Activated CD4-positive, alpha-beta memory T cell treated with anti-CD3 and anti-CD28 coated beads for 36 hours (primary cell): ENCODE measurements at regions not wholly inside any gene's neighbourhood (a gene's known extent, or its start where the extent isn't known, plus 50 kb on each side); places are given as distances from the start of the nearest gene placed in this dataset.

ENCODE experiments used
- CTCF ChIA-PET: fragments of 350-600 bp; sonication (Branson Sonifier 250); formaldehyde crosslinking; loops from one replicate; lab custom pipeline; 2021; ENCODE audit warnings: antibody characterized with exemption, inconsistent platforms; lab: Charles Lee
- POLR2A ChIA-PET: fragments of 350-600 bp; sonication (Branson Sonifier 250); formaldehyde crosslinking; loops from one replicate; lab custom pipeline; 2021; ENCODE audit warnings: antibody characterized with exemption; lab: Charles Lee
- DNase-seq: peaks from one replicate; pipeline ENCODE4 v3.0.0-alpha.2; 2020
- H3K27ac Mint-ChIP-seq: one replicate; pipeline ENCODE4 v1.8.0; 2021; ENCODE audit warnings: mixed read lengths
- H3K27me3 Mint-ChIP-seq: one replicate; pipeline ENCODE4 v1.8.0; 2021; ENCODE audit warnings: mixed read lengths
- H3K36me3 Mint-ChIP-seq: one replicate; pipeline ENCODE4 v1.8.0; 2021; ENCODE audit warnings: mixed read lengths
- H3K4me1 Mint-ChIP-seq: one replicate; pipeline ENCODE4 v1.8.0; 2021; ENCODE audit warnings: low read depth, mixed read lengths
- H3K4me3 Mint-ChIP-seq: one replicate; pipeline ENCODE4 v1.8.0; 2021; ENCODE audit warnings: mild to moderate bottlenecking, mixed read lengths
- H3K9me3 Mint-ChIP-seq: one replicate; pipeline ENCODE4 v1.8.0; 2021; ENCODE audit warnings: mixed read lengths
- intact Hi-C: fragments of 100-400 bp; cut with micrococcal nuclease; formaldehyde crosslinking; loops from one replicate; pipeline ENCODE4 v1.15.1; 2023

DNA sequence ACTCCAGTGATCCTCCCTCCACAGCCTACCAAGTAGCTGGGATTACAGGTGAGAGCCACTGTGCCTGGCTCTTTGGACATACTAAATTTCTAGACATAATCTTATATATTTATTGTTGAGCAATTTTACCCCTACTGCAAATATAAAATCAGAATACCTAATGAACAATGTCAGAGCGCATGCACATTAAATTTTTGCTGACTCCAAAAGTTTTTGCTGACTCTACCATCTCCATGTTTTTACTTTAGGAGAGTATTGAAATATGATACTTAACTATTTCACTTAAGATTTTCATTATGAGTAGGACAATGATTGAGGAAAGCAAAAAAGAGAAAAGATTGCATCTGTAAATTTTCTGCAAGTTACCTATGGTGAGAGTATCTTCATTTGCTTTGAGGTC is 402.3 kb downstream of the LRRC70 start:
- intact Hi-C loops: no loop called here
- DNase-seq: no peak
- H3K4me1 Mint-ChIP-seq: no peaks in the 10 kb centered on the region
- CTCF ChIA-PET: no interaction called here
- POLR2A ChIA-PET: no interaction called here
- H3K27me3 Mint-ChIP-seq: no peaks in the 10 kb centered on the region
- no peak overlapping the region for H3K27ac Mint-ChIP-seq
- H3K36me3 Mint-ChIP-seq: no peaks in the 10 kb centered on the region
- H3K9me3 Mint-ChIP-seq: peaks cover 15% of the 10 kb centered on the region
- H3K4me3 Mint-ChIP-seq: no peak overlapping the region

DNA sequence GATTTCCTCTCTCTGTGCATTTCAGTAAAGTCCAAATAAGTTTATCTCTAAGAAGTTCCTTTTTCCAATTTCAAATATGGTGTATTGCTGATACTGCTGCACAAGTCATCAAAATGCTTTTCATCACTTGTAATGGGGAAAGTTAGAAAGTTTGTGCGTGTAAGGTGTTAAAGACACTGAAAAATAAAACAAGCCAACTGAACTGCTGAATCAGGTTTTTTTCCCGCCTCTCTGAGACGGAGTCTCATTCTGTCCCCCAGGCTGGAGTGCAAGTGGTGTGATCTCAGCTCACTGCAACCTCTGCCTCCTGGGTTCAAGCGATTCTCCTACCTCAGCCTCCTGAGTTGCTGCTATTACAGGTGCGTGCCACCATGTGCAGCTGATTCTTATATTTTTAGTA is 400.9 kb downstream of the LRRC70 start:
- H3K27me3 Mint-ChIP-seq: no peaks in the 10 kb centered on the region
- no peaks in the 10 kb centered on the region for H3K36me3 Mint-ChIP-seq
- no peak overlapping the region for H3K27ac Mint-ChIP-seq
- no peaks in the 10 kb centered on the region for H3K4me1 Mint-ChIP-seq
- peaks cover 4% of the 10 kb centered on the region for H3K9me3 Mint-ChIP-seq
- no peak for DNase-seq
- no peak overlapping the region for H3K4me3 Mint-ChIP-seq
- intact Hi-C loops: no loop called here
- ChIA-PET POLR2A (no interaction called here), CTCF (no interaction called here)

DNA sequence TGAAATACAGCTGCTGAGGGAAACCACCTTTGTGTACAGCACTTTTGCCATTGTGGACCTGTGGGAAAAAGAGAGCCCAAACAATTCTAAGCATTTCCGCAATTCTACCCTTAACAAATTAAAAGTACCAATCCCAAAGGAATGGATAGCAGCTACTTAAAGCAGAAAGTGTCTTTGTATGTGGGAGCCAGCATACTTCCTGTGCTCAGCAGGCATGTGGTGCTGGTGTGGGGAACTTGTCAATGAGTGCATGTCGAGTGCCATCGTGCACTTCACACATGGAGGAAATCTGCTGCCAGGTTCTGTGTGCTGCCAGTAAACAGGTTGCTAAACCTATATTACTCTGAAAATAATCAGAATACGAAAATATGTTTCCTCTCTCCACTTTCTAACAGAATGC is 399.0 kb downstream of the LRRC70 start:
- peaks cover 2% of the 10 kb centered on the region for H3K9me3 Mint-ChIP-seq
- POLR2A ChIA-PET: no interaction called here
- CTCF ChIA-PET: no interaction called here
- no peak for DNase-seq
- no peaks in the 10 kb centered on the region for H3K27me3 Mint-ChIP-seq
- no peak overlapping the region for H3K27ac Mint-ChIP-seq
- intact Hi-C loops: no loop called here
- no peak overlapping the region for H3K4me3 Mint-ChIP-seq
- no peaks in the 10 kb centered on the region for H3K4me1 Mint-ChIP-seq
- no peaks in the 10 kb centered on the region for H3K36me3 Mint-ChIP-seq

DNA sequence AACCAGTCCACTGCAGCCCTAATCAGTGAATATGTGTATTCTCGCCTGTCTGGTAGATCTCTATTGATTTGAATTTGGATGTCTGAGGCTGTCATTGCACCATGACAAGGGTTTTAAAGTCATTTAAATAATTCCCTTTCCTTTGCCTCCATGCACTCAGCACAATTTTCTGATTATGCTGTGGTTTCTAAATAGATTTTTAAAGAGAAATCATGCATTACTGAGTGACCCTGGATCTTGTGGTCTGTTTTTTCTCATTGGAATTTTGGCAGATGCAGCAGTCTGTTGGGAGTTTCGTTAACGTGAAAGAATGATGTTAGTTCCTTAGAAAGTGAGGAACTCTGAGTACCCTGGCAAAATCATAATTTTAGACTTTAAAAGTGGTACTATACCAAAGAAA is 396.0 kb downstream of the LRRC70 start:
- Mint-ChIP-seq H3K4me1 (no peaks in the 10 kb centered on the region), H3K4me3 (no peak overlapping the region), H3K9me3 (peaks cover 2% of the 10 kb centered on the region), H3K27ac (no peak overlapping the region), H3K27me3 (no peaks in the 10 kb centered on the region), H3K36me3 (no peaks in the 10 kb centered on the region)
- no peak for DNase-seq
- POLR2A ChIA-PET: no interaction called here
- CTCF ChIA-PET: no interaction called here
- intact Hi-C loops: no loop called here

DNA sequence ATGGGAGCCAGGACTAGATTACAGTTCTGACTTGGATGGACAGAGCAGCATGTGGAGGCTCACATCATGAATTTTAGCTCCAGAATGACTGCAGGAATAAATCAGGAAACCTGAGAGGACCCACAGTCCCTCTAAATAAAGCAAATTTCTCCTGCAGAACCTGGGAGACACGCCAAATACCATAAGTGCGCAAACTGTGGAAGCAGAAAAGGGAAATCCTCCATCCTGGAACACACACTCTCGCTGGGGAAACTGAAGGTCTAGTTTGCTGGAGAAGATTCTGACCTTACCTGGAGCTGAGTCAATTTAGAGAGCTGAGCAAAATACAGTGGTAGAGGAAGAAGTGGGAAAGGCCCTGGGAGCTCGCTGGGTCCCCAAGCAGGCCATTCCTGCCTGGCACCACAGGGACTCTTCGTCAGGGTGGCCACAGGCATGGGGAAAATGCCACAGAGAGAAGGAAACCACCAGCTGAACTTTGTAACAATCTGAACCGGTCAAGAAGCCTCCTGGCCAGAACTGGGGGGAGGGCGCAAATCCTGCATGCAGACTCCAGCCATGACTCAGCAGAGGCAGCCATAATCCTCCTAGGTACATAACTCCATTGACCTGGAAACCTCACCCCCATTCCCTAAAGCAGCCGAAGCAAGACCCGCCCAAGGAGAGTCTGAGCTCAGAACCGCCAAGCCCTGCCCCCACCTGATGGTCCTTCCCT is 390.9 kb downstream of the LRRC70 start:
- ChIA-PET POLR2A (no interaction called here), CTCF (no interaction called here)
- Mint-ChIP-seq H3K27ac (no peak overlapping the region), H3K4me3 (no peak overlapping the region), H3K9me3 (peaks cover 14% of the 10 kb centered on the region), H3K4me1 (no peaks in the 10 kb centered on the region), H3K27me3 (no peaks in the 10 kb centered on the region), H3K36me3 (no peaks in the 10 kb centered on the region)
- no peak for DNase-seq
- intact Hi-C loops: no loop called here

DNA sequence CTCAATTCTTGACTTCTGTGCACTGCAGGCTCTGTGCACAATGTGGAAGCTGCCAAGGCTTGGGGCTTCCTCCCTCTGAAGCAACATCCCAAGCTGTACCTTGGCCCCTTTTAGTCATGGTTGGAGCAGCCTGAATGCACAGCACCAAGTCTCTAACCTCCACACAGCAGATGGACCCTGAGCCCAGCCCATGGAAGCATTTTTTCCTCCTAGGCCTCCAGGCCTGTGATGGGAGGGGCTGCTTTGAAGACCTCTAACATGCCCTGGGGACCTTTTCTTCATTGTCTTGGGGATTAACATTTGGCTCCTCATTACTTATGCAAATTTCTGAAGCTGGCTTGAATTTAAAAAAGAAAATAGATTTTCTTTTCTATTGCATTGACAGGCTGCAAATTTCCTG is 385.8 kb downstream of the LRRC70 start:
- Mint-ChIP-seq H3K4me3 (no peak overlapping the region), H3K9me3 (peaks cover 31% of the 10 kb centered on the region), H3K4me1 (no peaks in the 10 kb centered on the region), H3K27ac (no peak overlapping the region), H3K36me3 (no peaks in the 10 kb centered on the region), H3K27me3 (no peaks in the 10 kb centered on the region)
- DNase-seq: no peak
- CTCF ChIA-PET: no interaction called here
- intact Hi-C loops: no loop called here
- POLR2A ChIA-PET: no interaction called here

DNA sequence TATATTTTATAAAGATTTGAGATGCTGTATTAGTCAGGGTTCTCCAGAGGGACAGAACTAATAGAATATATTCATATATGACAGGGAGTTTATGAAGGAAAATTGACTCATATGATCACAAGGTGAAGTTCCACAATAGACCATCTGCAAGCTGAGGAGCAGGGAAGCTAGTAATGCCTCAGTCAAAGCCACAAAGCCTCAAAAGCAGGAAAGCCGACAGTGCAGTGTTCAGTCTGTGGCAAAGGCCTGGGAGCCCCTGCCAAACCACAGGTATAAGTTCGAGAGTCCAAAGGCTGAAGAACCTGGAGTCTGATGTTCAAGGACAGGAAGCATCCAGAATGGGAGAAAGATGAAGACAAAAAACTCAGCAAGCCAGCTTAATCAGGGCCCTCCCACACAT is 382.2 kb downstream of the LRRC70 start:
- Mint-ChIP-seq H3K27me3 (no peaks in the 10 kb centered on the region), H3K27ac (no peak overlapping the region), H3K9me3 (peaks cover 25% of the 10 kb centered on the region), H3K36me3 (no peaks in the 10 kb centered on the region), H3K4me3 (no peak overlapping the region), H3K4me1 (no peaks in the 10 kb centered on the region)
- DNase-seq: no peak
- POLR2A ChIA-PET: no interaction called here
- intact Hi-C loops: no loop called here
- CTCF ChIA-PET: no interaction called here

DNA sequence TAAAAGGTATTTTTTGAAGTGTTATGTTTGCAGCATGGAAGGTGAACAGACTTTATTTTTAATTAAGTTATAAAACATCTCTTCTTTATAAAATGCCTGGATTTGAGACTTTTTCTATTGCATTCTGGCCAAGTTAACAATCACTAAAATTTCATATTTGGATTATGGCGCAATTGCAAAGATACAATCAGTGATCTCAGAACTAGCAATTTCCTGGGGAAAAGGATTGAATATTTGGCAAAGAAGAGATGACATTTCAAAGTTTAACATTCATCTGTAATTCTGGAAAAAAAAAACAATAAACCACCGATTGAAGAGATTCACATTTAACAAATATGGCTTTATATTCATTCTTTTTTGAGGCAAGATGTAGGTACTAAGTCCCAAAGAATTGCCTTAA is 378.0 kb downstream of the LRRC70 start:
- Mint-ChIP-seq H3K4me1 (no peaks in the 10 kb centered on the region), H3K36me3 (no peaks in the 10 kb centered on the region), H3K27ac (no peak overlapping the region), H3K4me3 (no peak overlapping the region), H3K9me3 (peaks cover 2% of the 10 kb centered on the region), H3K27me3 (no peaks in the 10 kb centered on the region)
- intact Hi-C loops: no loop called here
- ChIA-PET POLR2A (no interaction called here), CTCF (no interaction called here)
- DNase-seq: no peak

DNA sequence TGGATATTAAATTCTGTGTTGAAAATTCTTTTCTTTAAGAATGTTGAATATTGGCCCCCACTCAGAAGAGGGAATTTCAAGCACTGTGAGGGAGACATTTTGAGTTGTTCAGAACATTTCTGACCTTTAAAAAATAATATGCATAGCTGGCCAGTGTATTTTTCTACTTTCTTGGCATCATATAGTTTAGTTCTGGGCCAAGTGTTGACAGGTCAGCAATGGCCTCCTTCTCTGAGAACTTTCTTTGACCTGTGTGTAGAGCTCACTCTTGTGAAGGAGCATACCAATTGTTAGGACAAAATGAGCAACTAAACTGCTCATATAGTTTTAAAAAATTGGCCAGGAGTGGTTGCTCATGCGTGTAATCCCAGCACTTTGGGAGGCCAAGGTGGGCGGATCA is 376.0 kb downstream of the LRRC70 start:
- no peaks in the 10 kb centered on the region for H3K9me3 Mint-ChIP-seq
- H3K36me3 Mint-ChIP-seq: no peaks in the 10 kb centered on the region
- H3K4me1 Mint-ChIP-seq: no peaks in the 10 kb centered on the region
- CTCF ChIA-PET: no interaction called here
- DNase-seq: no peak
- H3K27ac Mint-ChIP-seq: no peak overlapping the region
- H3K27me3 Mint-ChIP-seq: no peaks in the 10 kb centered on the region
- H3K4me3 Mint-ChIP-seq: no peak overlapping the region
- POLR2A ChIA-PET: no interaction called here
- intact Hi-C loops: no loop called here

DNA sequence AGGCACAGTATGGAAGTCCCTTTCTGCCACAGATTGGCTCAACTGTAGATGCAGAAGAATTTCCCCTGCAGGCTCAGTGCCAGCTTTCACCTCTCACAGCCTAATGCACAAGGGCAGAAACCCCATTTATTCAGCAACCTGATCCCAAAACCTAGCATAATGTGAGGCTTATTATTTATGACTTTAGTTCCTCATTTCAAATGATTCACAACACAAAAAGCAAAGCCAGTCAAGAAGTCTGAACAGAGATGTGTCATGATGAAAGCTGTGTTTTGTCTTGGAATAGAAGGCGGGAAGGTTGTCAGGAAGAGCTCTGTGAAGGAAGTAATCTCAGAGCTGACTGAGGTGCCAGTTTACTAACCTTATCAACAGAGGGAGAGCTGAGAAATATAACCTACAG is 369.7 kb downstream of the LRRC70 start:
- no peaks in the 10 kb centered on the region for H3K27me3 Mint-ChIP-seq
- DNase-seq: no peak
- no peaks in the 10 kb centered on the region for H3K36me3 Mint-ChIP-seq
- intact Hi-C loops: no loop called here
- no peaks in the 10 kb centered on the region for H3K9me3 Mint-ChIP-seq
- CTCF ChIA-PET: no interaction called here
- no peak overlapping the region for H3K4me3 Mint-ChIP-seq
- H3K27ac Mint-ChIP-seq: no peak overlapping the region
- POLR2A ChIA-PET: no interaction called here
- H3K4me1 Mint-ChIP-seq: no peaks in the 10 kb centered on the region

DNA sequence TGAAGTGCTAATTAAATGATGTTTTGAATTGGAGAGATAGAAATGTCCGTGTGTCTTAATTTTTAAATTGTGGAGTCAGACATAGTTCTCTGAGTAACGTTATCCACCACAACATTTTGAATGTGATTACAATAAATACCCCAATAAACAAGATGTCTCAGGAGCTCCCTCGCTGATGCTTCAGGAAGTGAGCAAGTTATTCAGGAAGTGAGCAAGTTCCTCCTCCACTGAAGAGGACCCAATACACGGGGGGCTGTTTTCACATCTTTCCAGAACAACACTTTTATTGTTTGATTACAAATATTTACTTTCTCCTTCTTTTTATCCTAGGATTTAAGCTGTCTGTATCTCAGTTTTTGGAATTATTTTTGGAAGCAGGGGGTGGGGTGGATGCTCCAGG is 363.8 kb downstream of the LRRC70 start:
- ChIA-PET POLR2A (no interaction called here), CTCF (no interaction called here)
- H3K9me3 Mint-ChIP-seq: no peaks in the 10 kb centered on the region
- H3K27ac Mint-ChIP-seq: no peak overlapping the region
- intact Hi-C loops: no loop called here
- H3K4me1 Mint-ChIP-seq: no peaks in the 10 kb centered on the region
- no peaks in the 10 kb centered on the region for H3K27me3 Mint-ChIP-seq
- no peaks in the 10 kb centered on the region for H3K36me3 Mint-ChIP-seq
- H3K4me3 Mint-ChIP-seq: no peak overlapping the region
- no peak for DNase-seq

DNA sequence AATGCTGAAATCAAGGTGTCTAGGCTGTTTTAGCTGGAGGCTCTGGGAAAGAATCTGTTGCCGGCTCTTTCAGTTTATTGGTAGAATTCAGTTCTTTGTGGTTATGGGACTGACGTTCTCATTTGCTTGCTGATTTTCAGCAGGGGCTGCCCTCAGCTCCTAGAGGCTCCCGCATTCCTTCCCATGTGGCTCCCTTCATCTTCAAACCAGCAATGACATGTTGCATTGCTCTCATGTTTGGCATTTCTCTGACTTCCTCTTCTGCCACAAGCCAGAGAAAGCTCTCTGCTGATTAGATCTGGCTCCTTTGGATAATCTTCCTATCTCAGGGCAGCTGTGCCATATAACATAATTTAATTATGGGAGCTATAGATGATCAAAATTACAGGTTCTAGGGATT is 360.3 kb downstream of the LRRC70 start:
- Mint-ChIP-seq H3K27ac (no peak overlapping the region), H3K36me3 (no peaks in the 10 kb centered on the region), H3K4me1 (no peaks in the 10 kb centered on the region), H3K9me3 (no peaks in the 10 kb centered on the region), H3K4me3 (no peak overlapping the region), H3K27me3 (peaks cover 3% of the 10 kb centered on the region)
- no peak for DNase-seq
- intact Hi-C loops: no loop called here
- POLR2A ChIA-PET: no interaction called here
- CTCF ChIA-PET: no interaction called here

DNA sequence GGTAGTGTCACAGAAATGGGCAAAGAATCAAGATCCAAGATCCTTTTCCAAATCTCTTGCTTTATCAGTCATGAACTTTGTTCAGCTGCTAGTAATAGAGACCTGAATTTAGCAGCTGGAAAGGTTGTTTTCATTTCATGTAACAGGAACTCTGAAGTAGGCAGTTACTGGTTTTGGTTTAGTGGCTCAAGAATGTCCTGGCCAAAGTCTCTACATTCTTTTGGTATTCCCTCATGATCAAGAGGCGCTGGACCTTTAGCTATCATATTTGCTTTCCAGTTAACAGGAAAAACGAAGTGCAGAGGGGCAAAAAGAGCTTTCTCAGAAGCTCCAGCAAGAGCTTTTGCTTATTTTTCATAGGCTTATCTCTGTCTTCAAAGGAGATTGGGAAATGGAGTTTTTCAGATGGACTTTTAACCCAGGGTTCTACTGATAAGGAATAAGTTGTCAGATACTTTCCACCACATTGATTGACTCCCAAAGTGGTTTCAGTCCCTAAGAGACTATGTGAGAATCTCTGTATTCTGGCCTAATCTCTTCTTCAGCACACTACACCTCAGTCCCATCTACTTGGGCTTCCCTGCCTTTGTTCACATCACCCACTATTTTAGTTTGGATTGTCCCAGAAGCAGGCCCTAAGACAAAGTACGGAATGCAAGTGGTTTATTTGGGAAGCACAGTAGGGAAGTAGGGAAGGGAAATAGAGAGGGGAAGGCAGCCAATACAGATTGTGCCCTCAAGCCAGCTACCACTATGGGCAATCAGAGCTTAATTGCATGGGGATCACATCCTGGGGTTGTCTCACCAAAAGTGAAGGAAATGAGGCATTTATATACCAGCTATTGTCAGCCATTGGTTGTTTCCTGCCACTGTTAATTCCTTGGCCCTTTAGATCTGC is 359.3 kb downstream of the LRRC70 start:
- ChIA-PET POLR2A (no interaction called here), CTCF (no interaction called here)
- H3K36me3 Mint-ChIP-seq: no peaks in the 10 kb centered on the region
- no peak overlapping the region for H3K27ac Mint-ChIP-seq
- intact Hi-C loops: no loop called here
- H3K4me1 Mint-ChIP-seq: no peaks in the 10 kb centered on the region
- no peak for DNase-seq
- no peaks in the 10 kb centered on the region for H3K9me3 Mint-ChIP-seq
- peaks cover 3% of the 10 kb centered on the region for H3K27me3 Mint-ChIP-seq
- no peak overlapping the region for H3K4me3 Mint-ChIP-seq
